Neural crest cell (in vitro differentiated cells): ENCODE measurements at regions not wholly inside any gene's neighbourhood (a gene's known extent, or its start where the extent isn't known, plus 50 kb on each side); places are given as distances from the start of the nearest gene placed in this dataset.

ENCODE experiments used
- DNase-seq: peaks from one replicate; pipeline ENCODE4 v3.0.0; 2021; ENCODE audit warnings: low read depth, mixed read lengths, low spot score
- H3K27ac Mint-ChIP-seq: one replicate; pipeline ENCODE4 v1.8.0; 2021; ENCODE audit warnings: mild to moderate bottlenecking, mixed read lengths; ENCODE audit not compliant: unreplicated experiment
- H3K27me3 Mint-ChIP-seq: 2 replicates; pipeline ENCODE4 v1.8.0; 2021; ENCODE audit warnings: low read depth, mild to moderate bottlenecking, mixed read lengths
- H3K36me3 Mint-ChIP-seq: 2 replicates; pipeline ENCODE4 v1.8.0; 2021; ENCODE audit warnings: low read depth, mild to moderate bottlenecking, mixed read lengths
- H3K4me1 Mint-ChIP-seq: 2 replicates; pipeline ENCODE4 v1.8.0; 2021; ENCODE audit warnings: mixed read lengths
- H3K4me3 Mint-ChIP-seq: one replicate; pipeline ENCODE4 v1.8.0; 2021; ENCODE audit warnings: mild to moderate bottlenecking, mixed read lengths
- H3K9me3 Mint-ChIP-seq: 2 replicates; pipeline ENCODE4 v1.8.0; 2021; ENCODE audit warnings: mixed read lengths
- TF ChIP-seq, protein P1 (sequence below): fragments of 200-600 bp; sonication (generic); conservative IDR thresholded peaks from 2 replicates; pipeline ENCODE4 v1.5.0; 2021; ENCODE audit warnings: antibody characterized with exemption, mild to moderate bottlenecking

GRCh38 chr9:89969156-89969675 is 364.4 kb downstream of the GADD45G start:
- H3K9me3 Mint-ChIP-seq, result no peaks in the 10 kb centered on the region
- no peak overlapping the region for H3K27ac Mint-ChIP-seq
- H3K4me1 Mint-ChIP-seq, result no peaks in the 10 kb centered on the region
- no peaks in the 10 kb centered on the region for H3K27me3 Mint-ChIP-seq
- DNase-seq, result no peak
- TF ChIP-seq, protein P1, sequence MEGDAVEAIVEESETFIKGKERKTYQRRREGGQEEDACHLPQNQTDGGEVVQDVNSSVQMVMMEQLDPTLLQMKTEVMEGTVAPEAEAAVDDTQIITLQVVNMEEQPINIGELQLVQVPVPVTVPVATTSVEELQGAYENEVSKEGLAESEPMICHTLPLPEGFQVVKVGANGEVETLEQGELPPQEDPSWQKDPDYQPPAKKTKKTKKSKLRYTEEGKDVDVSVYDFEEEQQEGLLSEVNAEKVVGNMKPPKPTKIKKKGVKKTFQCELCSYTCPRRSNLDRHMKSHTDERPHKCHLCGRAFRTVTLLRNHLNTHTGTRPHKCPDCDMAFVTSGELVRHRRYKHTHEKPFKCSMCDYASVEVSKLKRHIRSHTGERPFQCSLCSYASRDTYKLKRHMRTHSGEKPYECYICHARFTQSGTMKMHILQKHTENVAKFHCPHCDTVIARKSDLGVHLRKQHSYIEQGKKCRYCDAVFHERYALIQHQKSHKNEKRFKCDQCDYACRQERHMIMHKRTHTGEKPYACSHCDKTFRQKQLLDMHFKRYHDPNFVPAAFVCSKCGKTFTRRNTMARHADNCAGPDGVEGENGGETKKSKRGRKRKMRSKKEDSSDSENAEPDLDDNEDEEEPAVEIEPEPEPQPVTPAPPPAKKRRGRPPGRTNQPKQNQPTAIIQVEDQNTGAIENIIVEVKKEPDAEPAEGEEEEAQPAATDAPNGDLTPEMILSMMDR, result no peak
- no peaks in the 10 kb centered on the region for H3K36me3 Mint-ChIP-seq
- H3K4me3 Mint-ChIP-seq, result no peak overlapping the region

GRCh38 chr9:89969881-89970639 is 365.2 kb downstream of the GADD45G start:
- TF ChIP-seq, protein P1, result no peak
- Mint-ChIP-seq H3K36me3 (no peaks in the 10 kb centered on the region), H3K4me3 (no peak overlapping the region), H3K9me3 (no peaks in the 10 kb centered on the region), H3K4me1 (no peaks in the 10 kb centered on the region), H3K27ac (no peak overlapping the region), H3K27me3 (no peaks in the 10 kb centered on the region)
- no peak for DNase-seq

- TF ChIP-seq, protein P1, result no peak
- DNase-seq, result no peak
- Mint-ChIP-seq H3K27ac (no peak overlapping the region), H3K4me1 (no peaks in the 10 kb centered on the region), H3K4me3 (no peak overlapping the region), H3K9me3 (no peaks in the 10 kb centered on the region), H3K36me3 (no peaks in the 10 kb centered on the region), H3K27me3 (peaks cover under 1% of the 10 kb centered on the region)
Measured at GRCh38 chr9:89970701-89971100, 365.9 kb downstream of the GADD45G start.

- Mint-ChIP-seq H3K4me3 (no peak overlapping the region), H3K27me3 (peaks cover 3% of the 10 kb centered on the region), H3K9me3 (no peaks in the 10 kb centered on the region), H3K4me1 (no peaks in the 10 kb centered on the region), H3K36me3 (no peaks in the 10 kb centered on the region), H3K27ac (no peak overlapping the region)
- no peak for DNase-seq
- TF ChIP-seq, protein P1, result no peak
Measured at GRCh38 chr9:89972535-89972934, 367.7 kb downstream of the GADD45G start.

GRCh38 chr9:89974582-89974981 is 369.8 kb downstream of the GADD45G start:
- no peak for DNase-seq
- no peak overlapping the region for H3K4me3 Mint-ChIP-seq
- no peaks in the 10 kb centered on the region for H3K9me3 Mint-ChIP-seq
- H3K27me3 Mint-ChIP-seq, result peaks cover 15% of the 10 kb centered on the region
- no peak overlapping the region for H3K27ac Mint-ChIP-seq
- H3K36me3 Mint-ChIP-seq, result no peaks in the 10 kb centered on the region
- H3K4me1 Mint-ChIP-seq, result no peaks in the 10 kb centered on the region
- TF ChIP-seq, protein P1, result no peak
